HUES6 (cell line): ENCODE measurements at regions not wholly inside any gene's neighbourhood (a gene's known extent, or its start where the extent isn't known, plus 50 kb on each side); places are given as distances from the start of the nearest gene placed in this dataset.

Experiments used
- H3K27ac ChIP-seq: 2 replicates; pipeline ENCODE4 v1.7.0; 2013; ENCODE audit warnings: low read depth, mild to moderate bottlenecking, low read length, inconsistent platforms
- H3K27me3 ChIP-seq: 2 replicates; pipeline ENCODE4 v1.6.1; 2013; ENCODE audit warnings: low read length; ENCODE audit not compliant: control insufficient read depth, insufficient read depth
- H3K36me3 ChIP-seq: 2 replicates; pipeline ENCODE4 v1.6.1; 2013; ENCODE audit warnings: low read length; ENCODE audit not compliant: control insufficient read depth, insufficient read depth
- H3K4me1 ChIP-seq: 2 replicates; pipeline ENCODE4 v1.6.1; 2013; ENCODE audit warnings: low read length; ENCODE audit not compliant: control insufficient read depth, insufficient read depth
- H3K4me3 ChIP-seq: 2 replicates; pipeline ENCODE4 v1.5.1; 2013; ENCODE audit warnings: low read depth, low read length
- H3K9ac ChIP-seq: one replicate; pipeline ENCODE4 v1.6.1; 2013; ENCODE audit warnings: mild to moderate bottlenecking, low read length
- H3K9me3 ChIP-seq: 2 replicates; pipeline ENCODE4 v1.6.1; 2013; ENCODE audit warnings: low read depth, low read length; ENCODE audit not compliant: control insufficient read depth, insufficient read depth

DNA sequence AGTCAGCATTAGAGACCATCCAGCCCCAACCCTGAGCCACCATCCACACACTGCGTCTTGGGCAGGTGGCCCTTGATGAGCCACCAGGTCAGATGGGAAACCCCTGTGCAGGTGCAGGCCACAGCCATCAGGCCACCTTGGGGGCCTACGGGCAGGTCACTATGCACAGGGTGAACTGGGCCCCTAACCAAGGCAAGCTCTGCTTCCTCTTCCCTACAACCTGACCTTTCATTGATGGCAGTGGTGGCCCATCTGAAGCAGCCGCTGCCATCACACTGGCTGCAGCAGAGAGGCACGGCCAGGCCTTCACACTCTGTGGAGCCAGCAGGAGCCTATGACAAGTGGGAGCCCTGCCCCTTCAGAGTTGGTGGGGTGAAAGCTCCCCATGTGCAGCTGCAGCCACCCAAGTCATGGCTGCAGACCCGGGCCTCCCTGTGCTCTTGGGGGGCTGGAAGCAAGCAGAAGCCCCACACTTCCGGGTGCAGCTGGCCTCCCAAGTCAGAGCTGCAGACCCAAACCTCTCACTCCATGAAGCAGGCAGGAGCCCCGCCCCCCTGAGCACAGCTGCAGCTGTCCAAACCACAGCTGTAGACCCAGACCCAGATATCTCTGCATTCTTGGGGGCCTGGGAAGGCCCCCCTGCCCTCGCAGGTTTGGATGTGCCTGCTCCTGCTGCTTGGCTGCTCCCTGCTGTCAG lies 681.5 kb downstream of the MATN1 start:
- Histone ChIP-seq H3K27ac (no peak overlapping the region), H3K4me3 (no peak overlapping the region)

DNA sequence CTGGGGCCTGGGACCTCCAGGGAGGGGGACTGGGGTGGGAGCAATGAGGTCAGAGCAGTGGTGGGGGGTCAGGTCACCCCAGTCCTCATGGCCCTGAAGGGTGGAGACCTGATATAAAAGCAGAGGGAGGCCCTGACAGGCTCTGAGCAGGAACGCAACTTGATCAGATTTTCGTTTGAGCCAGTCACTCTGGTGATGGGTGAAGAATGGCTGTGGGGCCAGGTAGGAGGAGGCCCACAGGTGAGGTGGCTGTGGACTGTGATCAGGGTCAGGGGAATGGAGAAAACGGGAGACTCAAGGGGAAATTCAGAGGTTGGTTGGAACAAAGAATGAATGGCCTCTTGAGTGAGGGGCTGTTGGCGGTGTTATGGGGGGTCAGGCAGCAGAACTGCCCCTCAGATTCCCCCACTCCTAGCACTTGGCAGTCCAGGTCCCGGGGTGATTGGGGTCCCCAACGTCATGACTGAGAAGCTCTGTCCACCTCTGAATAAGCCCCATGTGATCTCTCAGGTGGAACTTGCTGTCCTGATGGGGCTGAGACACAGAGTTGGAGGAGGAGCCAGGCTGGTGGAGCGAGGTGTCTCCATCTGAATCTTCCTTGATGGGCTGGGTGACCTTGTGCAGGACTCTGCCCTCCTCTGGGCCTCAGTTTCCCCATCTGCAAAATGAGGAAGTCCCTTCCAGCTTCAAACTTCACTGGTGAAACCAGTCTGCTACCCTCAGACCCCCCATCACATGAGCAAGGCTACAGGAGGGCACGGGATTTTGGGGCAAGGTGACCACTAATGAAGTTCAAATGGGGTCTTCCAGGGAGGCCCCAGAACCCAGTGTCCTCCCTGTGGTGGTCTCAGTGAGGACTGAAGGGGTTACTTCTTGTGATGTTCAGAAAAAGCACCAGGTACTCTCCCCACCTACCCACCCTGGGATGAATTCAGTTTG lies 683.0 kb downstream of the MATN1 start:
- H3K4me1 ChIP-seq: no peaks in the 10 kb centered on the region
- no peak overlapping the region for H3K27ac ChIP-seq
- H3K36me3 ChIP-seq: no peaks in the 10 kb centered on the region
- no peaks in the 10 kb centered on the region for H3K27me3 ChIP-seq
- H3K9me3 ChIP-seq: peaks cover 16% of the 10 kb centered on the region
- no peak overlapping the region for H3K9ac ChIP-seq
- no peak overlapping the region for H3K4me3 ChIP-seq

More for the DNA sequence above, 681.5 kb downstream of the MATN1 start:
- Histone ChIP-seq H3K9ac (no peak overlapping the region), H3K9me3 (peaks cover 16% of the 10 kb centered on the region), H3K27me3 (no peaks in the 10 kb centered on the region), H3K4me1 (no peaks in the 10 kb centered on the region), H3K36me3 (no peaks in the 10 kb centered on the region)

DNA sequence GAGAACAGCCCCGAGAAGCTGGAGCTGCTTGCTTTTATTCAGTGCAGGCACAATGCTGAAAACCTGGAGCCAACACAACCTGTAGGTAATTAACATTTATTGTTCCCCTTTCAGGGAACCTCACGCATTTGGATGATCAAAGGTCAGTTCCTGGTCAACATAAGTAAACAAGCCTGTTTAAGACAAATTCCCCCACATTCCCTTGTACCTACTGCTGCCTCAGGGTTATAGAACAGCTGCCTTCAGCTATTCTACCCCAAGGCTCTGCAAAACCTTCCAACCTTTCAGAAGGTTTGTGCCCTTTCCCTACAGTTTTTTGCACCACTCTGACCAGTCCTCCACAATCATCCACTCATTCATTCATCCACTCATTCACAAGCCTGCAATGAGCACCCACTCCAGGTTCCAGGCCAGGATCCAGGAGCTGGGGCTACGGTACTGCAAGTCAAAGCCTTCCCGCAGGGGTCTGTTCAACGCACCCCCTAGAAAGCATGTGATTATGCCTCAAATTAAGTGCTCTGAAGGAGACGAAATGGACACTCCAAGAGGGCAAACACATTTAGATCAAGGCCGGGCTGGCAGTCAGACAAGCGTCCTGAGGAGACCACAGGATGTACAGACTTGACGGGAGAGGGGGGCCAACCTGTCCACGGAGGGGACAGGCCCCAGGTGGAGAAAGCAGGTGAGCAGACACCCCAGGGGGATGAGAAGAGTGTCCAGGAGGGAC lies 683.9 kb downstream of the MATN1 start:
- Histone ChIP-seq H3K27ac (no peak overlapping the region), H3K4me3 (no peak overlapping the region), H3K27me3 (no peaks in the 10 kb centered on the region), H3K36me3 (no peaks in the 10 kb centered on the region), H3K9ac (no peak overlapping the region), H3K9me3 (peaks cover 16% of the 10 kb centered on the region), H3K4me1 (no peaks in the 10 kb centered on the region)

DNA sequence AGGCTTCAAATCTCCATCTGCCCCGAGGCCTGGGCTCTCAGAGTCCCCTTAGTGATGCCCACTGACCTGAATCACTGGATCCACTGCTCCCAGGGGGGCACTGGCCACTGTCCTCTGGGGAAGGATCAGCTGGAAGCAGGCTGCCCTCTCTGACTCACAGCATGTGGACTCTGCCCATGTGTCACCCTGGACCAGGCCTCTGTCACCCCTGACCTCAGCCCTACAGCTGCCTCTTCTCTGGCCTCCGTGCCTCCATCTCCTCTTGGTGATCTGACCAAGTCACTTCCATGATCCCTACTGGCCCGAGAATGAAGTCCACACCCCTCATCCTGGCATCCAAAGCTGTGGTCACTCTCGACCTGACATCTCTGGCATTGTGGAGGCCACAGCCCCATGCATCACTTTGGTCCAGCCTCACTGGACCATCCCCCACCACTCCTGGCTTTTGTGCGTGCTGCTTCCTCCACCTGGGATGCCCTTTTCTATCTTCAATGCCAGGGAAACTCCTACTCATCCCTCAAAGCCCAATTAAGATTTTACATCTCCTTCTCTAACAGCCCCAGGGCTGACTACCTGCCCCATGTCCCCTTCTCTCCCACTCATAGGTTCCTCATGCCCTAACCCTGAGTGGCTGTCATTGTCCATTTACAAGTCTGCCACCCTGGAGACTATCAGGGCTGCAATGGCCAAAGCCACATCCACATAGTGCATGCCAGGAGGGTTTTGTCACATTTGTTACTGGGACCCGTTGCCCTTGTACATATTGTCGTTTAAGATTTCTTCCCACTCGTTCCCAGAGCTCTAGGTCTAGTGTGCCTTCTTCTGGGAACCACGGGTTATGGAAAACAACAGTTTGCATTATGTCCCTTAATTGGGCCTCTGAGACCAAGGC lies 685.0 kb downstream of the MATN1 start:
- no peak overlapping the region for H3K4me3 ChIP-seq
- no peaks in the 10 kb centered on the region for H3K36me3 ChIP-seq
- no peak overlapping the region for H3K9ac ChIP-seq
- H3K27ac ChIP-seq: no peak overlapping the region
- H3K27me3 ChIP-seq: no peaks in the 10 kb centered on the region
- H3K9me3 ChIP-seq: peaks cover 13% of the 10 kb centered on the region
- H3K4me1 ChIP-seq: no peaks in the 10 kb centered on the region

DNA sequence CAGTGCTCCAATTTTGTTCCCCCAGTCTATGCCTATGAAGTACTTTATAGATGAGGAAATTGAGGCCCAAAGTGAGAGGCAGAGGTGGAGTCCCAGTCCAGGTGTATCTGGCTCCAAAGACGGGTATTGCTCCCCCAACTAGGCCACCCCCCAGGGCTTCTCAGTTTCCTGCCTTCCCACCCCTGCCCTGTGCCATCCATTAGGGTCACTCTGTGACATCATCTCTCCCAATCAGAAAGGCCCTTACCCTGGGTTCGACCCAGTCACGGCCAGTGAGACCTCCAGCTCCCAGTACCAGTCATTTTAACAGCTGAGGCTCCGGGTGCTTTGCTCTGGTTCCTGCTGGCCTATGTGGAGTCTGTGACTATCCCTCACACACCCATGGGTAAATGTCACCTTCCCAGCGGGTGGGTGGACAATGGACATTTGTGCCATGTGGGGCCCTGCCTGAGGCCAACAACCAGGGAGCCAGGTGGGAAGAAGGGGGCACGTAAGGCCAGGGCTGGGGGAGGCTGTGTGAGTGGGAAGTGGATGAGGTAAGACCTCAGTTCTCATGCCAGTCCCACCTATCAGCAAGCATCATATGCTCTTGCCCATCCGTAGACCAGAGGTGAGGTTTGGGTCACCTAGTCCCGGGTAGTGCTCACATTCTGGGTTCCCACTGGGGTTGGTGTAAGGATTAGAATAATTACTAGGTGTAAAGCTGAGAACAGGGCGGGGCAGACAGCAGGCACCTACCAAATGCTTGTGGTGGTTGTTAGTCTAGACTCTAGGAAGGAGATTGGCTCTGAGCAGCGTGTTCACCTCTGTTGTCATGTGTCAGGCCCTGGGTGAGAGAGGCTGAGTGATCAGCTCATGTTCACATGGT lies 685.9 kb downstream of the MATN1 start:
- no peak overlapping the region for H3K9ac ChIP-seq
- H3K4me3 ChIP-seq: no peak overlapping the region
- no peak overlapping the region for H3K27ac ChIP-seq
- H3K4me1 ChIP-seq: no peaks in the 10 kb centered on the region
- peaks cover 10% of the 10 kb centered on the region for H3K9me3 ChIP-seq
- H3K27me3 ChIP-seq: no peaks in the 10 kb centered on the region
- H3K36me3 ChIP-seq: no peaks in the 10 kb centered on the region

DNA sequence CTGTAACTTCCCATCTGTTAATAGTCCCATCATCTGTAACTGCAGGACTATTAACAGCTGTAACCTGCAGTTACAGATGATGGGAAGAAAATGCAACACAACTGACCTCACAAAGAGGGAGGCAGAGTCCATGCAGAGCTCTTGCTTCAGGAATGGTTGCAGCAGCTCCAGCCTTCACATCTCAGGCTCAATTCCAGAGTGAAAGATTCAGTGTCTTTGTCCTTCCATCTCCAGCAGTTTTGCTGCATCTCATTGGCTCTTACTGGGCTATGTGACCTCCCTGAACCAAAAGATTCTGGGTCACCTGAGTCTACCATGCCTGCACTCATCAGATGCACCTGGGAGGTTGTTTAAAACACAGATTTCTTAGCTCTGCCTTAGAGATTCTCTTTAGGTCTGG lies 686.7 kb downstream of the MATN1 start:
- H3K27me3 ChIP-seq: no peaks in the 10 kb centered on the region
- no peaks in the 10 kb centered on the region for H3K4me1 ChIP-seq
- peaks cover 15% of the 10 kb centered on the region for H3K9me3 ChIP-seq
- H3K4me3 ChIP-seq: no peak overlapping the region
- H3K27ac ChIP-seq: no peak overlapping the region
- no peak overlapping the region for H3K9ac ChIP-seq
- H3K36me3 ChIP-seq: no peaks in the 10 kb centered on the region

DNA sequence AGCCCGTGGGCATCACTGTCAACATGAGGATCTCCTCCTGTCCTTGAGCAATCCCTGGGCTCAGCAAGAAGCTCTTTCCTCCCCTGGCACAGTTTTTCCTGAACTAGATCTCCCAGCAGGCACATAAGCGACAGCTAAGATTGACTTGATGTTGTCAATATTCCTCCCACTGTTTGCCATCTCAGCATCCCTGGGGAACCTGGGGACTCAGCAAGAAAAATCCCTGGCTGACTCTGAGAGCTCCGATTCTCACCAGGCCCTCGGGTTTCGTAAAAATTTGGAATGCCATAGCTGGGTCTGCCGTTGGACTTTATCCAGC lies 687.2 kb downstream of the MATN1 start:
- Histone ChIP-seq H3K36me3 (no peaks in the 10 kb centered on the region), H3K27ac (no peak overlapping the region), H3K9me3 (peaks cover 19% of the 10 kb centered on the region), H3K9ac (no peak overlapping the region), H3K27me3 (no peaks in the 10 kb centered on the region), H3K4me3 (no peak overlapping the region), H3K4me1 (no peaks in the 10 kb centered on the region)

DNA sequence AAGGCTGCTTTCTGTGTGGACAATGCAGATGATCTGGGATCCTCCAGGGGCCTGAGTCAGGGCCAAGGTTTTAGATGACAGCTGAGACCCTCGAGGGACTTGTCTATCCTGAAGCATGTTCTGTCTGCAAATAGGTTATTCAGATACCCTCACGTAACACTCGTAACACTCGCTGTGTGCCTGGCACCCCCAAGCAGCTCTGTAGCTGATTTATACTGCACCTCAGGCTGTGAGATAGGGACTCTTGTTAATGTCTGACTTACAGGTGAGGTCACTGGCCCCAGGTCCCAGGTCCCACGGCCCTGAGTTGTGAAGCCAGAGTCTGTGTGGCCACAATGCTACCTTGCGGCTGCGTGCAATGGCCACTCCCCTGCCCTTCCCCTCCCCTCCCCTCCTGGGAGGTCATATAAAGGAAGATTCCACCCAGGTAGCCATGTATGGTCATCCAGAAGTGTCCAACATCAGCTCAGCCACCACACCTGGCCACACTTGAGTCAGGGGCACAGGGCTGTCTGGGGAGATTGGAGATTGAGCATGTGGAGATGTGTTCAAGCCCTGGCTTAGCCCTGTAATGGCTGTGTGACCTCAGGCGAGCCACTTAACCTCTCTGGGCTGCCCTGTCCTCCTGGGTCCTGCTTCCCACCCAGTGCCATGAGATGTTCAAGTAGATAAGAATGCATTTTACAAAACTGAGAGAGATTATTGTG lies 687.7 kb downstream of the MATN1 start:
- H3K27me3 ChIP-seq: no peaks in the 10 kb centered on the region
- H3K9me3 ChIP-seq: peaks cover 19% of the 10 kb centered on the region
- no peak overlapping the region for H3K9ac ChIP-seq
- no peak overlapping the region for H3K27ac ChIP-seq
- H3K4me3 ChIP-seq: no peak overlapping the region
- H3K36me3 ChIP-seq: no peaks in the 10 kb centered on the region
- no peaks in the 10 kb centered on the region for H3K4me1 ChIP-seq

DNA sequence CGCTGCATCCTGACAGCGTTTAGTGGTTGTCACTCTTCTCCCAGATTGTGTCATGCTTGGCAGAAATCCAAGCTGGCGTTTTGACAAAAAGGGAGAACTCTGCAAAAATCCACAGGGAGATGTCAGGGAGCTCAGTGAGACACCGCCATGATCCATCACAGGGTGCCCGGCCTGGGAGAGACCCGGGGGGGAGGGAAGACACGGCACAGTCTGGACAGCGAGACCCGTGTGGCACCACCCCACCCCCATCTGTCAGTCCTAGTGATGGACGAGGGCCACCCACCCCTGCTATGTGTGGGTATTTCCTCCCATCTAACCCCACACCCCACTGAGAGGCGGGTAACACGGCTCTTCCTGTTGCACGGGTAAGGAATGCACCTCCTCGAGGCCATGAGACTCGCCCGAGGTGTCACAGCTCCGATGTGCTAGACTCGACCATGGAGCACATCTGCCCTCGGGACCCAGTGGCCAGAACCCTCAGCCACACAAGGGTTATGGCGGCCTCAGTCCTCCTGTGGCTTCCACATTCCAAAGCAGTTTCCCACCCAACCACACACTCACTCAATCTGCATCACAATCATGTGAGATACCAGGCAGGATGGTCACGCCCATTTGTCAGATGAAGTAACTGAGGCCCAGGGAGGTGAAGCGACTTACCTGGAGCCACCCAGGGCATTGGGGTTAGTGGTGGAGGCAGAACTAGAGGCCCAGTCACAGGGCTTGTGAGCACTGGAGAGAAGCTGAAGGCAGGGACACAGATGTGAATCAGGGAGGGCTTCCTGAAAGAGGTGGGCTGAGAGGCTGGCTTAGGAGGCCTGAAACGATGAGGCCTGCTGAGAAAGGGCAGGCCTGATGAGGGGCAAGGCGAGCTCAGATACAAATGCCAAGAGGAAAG lies 688.5 kb downstream of the MATN1 start:
- Histone ChIP-seq H3K36me3 (no peaks in the 10 kb centered on the region), H3K27me3 (no peaks in the 10 kb centered on the region)

More for the DNA sequence above, 688.5 kb downstream of the MATN1 start:
- Histone ChIP-seq H3K9me3 (peaks cover 19% of the 10 kb centered on the region), H3K4me3 (no peak overlapping the region), H3K4me1 (no peaks in the 10 kb centered on the region), H3K27ac (no peak overlapping the region), H3K9ac (no peak overlapping the region)
